Endodermal cell (in vitro differentiated cells): ENCODE measurements at regions not wholly inside any gene's neighbourhood (a gene's known extent, or its start where the extent isn't known, plus 50 kb on each side); places are given as distances from the start of the nearest gene placed in this dataset.
A peak's percentile ranks its signal among the peaks of the same experiment; 100 is the strongest.

ENCODE experiments used
- DNase-seq: peaks from one replicate; pipeline ENCODE4 v3.0.0-alpha.2; 2017
- H3K27ac ChIP-seq: 2 replicates; pipeline ENCODE4 v1.5.1; 2013; ENCODE audit warnings: mild to moderate bottlenecking, low read depth, low read length, moderate library complexity
- H3K27me3 ChIP-seq: 2 replicates; pipeline ENCODE4 v1.6.1; 2013; ENCODE audit warnings: mild to moderate bottlenecking, low read length, moderate library complexity; ENCODE audit not compliant: insufficient read depth, control insufficient read depth, poor library complexity, severe bottlenecking
- H3K36me3 ChIP-seq: 2 replicates; pipeline ENCODE4 v1.7.0; 2013; ENCODE audit warnings: mild to moderate bottlenecking, low read length, moderate library complexity; ENCODE audit not compliant: control insufficient read depth, insufficient read depth
- H3K4me1 ChIP-seq: one replicate; pipeline ENCODE4 v1.7.0; 2013; ENCODE audit warnings: low read length; ENCODE audit not compliant: control insufficient read depth, insufficient read depth
- H3K4me3 ChIP-seq: 2 replicates; pipeline ENCODE4 v1.5.1; 2013; ENCODE audit warnings: mild to moderate bottlenecking, low read length, moderate library complexity
- H3K9ac ChIP-seq: 2 replicates; pipeline ENCODE4 v1.6.1; 2013; ENCODE audit warnings: mild to moderate bottlenecking, low read length, moderate library complexity; ENCODE audit not compliant: poor library complexity, severe bottlenecking; ENCODE audit errors: extremely low read depth
- H3K9me3 ChIP-seq: 2 replicates; pipeline ENCODE4 v1.6.1; 2013; ENCODE audit warnings: mild to moderate bottlenecking, low read length, moderate library complexity; ENCODE audit not compliant: control insufficient read depth
- H3K27ac Mint-ChIP-seq: 2 replicates; pipeline ENCODE4 v1.8.0; 2020; ENCODE audit warnings: mixed read lengths
- H3K27me3 Mint-ChIP-seq: 2 replicates; pipeline ENCODE4 v1.8.0; 2021; ENCODE audit warnings: mild to moderate bottlenecking, mixed read lengths; ENCODE audit not compliant: insufficient read depth
- H3K36me3 Mint-ChIP-seq: 2 replicates; pipeline ENCODE4 v1.8.0; 2020; ENCODE audit warnings: low read depth, mixed read lengths
- H3K4me1 Mint-ChIP-seq: 2 replicates; pipeline ENCODE4 v1.8.0; 2020; ENCODE audit warnings: mixed read lengths
- H3K4me3 Mint-ChIP-seq: 2 replicates; pipeline ENCODE4 v1.8.0; 2020; ENCODE audit warnings: mild to moderate bottlenecking, moderate library complexity, mixed read lengths
- H3K9me3 Mint-ChIP-seq: 2 replicates; pipeline ENCODE4 v1.8.0; 2020; ENCODE audit warnings: mild to moderate bottlenecking, mixed read lengths
- CTCF ChIP-seq: fragments of 200-600 bp; sonication (generic); conservative IDR thresholded peaks from 2 replicates; pipeline ENCODE4 v1.5.0; 2021; ENCODE audit warnings: antibody characterized with exemption, mild to moderate bottlenecking
- WGBS, 2 experiments: methylation state at CpG; one replicate each; pipeline versions ENCODE4 v1.1.5 to v1.1.7; 2013; ENCODE audit warnings: missing lambda C conversion rate in 2 of 2, mixed read lengths in 1 of 2; ENCODE audit not compliant: insufficient coverage in 1 of 2, insufficient read length in 1 of 2; 5-methylcytosine and 5-hydroxymethylcytosine counted together

- no peak overlapping the region for H3K4me3 ChIP-seq
- no peak for DNase-seq
- H3K9me3 ChIP-seq = no peaks in the 10 kb centered on the region
- H3K27me3 ChIP-seq = no peaks in the 10 kb centered on the region
- no peaks in the 10 kb centered on the region for H3K36me3 ChIP-seq
- peak overlapping the region; percentile 52 for H3K27ac Mint-ChIP-seq
- TF ChIP-seq CTCF = no peak
- H3K4me3 Mint-ChIP-seq = no peak overlapping the region
- H3K9ac ChIP-seq = no peak overlapping the region
- 90 to 100% methylated on average over 1 to 6 of the region's 6 CpGs for WGBS, 2 experiments
- no peaks in the 10 kb centered on the region for H3K4me1 Mint-ChIP-seq
- H3K36me3 Mint-ChIP-seq = no peaks in the 10 kb centered on the region
- H3K9me3 Mint-ChIP-seq = no peaks in the 10 kb centered on the region
- no peaks in the 10 kb centered on the region for H3K4me1 ChIP-seq
- H3K27me3 Mint-ChIP-seq = no peaks in the 10 kb centered on the region
- no peak overlapping the region for H3K27ac ChIP-seq
Observed at GRCh38 chr7:50857804-50858489, 75.3 kb upstream of the GRB10 start.

GRCh38 chr7:50856806-50857205, 74.1 kb upstream of the GRB10 start:
- Histone ChIP-seq H3K4me3 (no peak overlapping the region), H3K4me1 (no peaks in the 10 kb centered on the region), H3K9ac (no peak overlapping the region), H3K36me3 (no peaks in the 10 kb centered on the region), H3K27ac (no peak overlapping the region), H3K9me3 (no peaks in the 10 kb centered on the region), H3K27me3 (no peaks in the 10 kb centered on the region)
- TF ChIP-seq CTCF = no peak
- no peaks in the 10 kb centered on the region for H3K36me3 Mint-ChIP-seq
- H3K27me3 Mint-ChIP-seq = no peaks in the 10 kb centered on the region
- WGBS, 2 experiments = 91 to 93% methylated on average over 3 to 5 of the region's 5 CpGs
- H3K27ac Mint-ChIP-seq = no peak overlapping the region
- no peaks in the 10 kb centered on the region for H3K4me1 Mint-ChIP-seq
- DNase-seq = no peak
- no peaks in the 10 kb centered on the region for H3K9me3 Mint-ChIP-seq
- no peak overlapping the region for H3K4me3 Mint-ChIP-seq

GRCh38 chr7:50856231-50856630, 73.5 kb upstream of the GRB10 start:
- Histone ChIP-seq H3K36me3 (no peaks in the 10 kb centered on the region), H3K27ac (no peak overlapping the region), H3K9me3 (no peaks in the 10 kb centered on the region), H3K4me1 (no peaks in the 10 kb centered on the region), H3K27me3 (no peaks in the 10 kb centered on the region), H3K9ac (no peak overlapping the region), H3K4me3 (no peak overlapping the region)
- DNase-seq = no peak
- no peaks in the 10 kb centered on the region for H3K9me3 Mint-ChIP-seq
- no peaks in the 10 kb centered on the region for H3K27me3 Mint-ChIP-seq
- no peak overlapping the region for H3K27ac Mint-ChIP-seq
- no peaks in the 10 kb centered on the region for H3K36me3 Mint-ChIP-seq
- no peak for TF ChIP-seq CTCF
- 91 to 100% methylated on average over 1 to 4 of the region's 4 CpGs for WGBS, 2 experiments
- no peak overlapping the region for H3K4me3 Mint-ChIP-seq
- no peaks in the 10 kb centered on the region for H3K4me1 Mint-ChIP-seq
